HPDE6-E6E7 (cell line): ENCODE measurements at regions not wholly inside any gene's neighbourhood (a gene's known extent, or its start where the extent isn't known, plus 50 kb on each side); places are given as distances from the start of the nearest gene placed in this dataset.
"Not testable (repeated sequence)": the region's sequence is repeated elsewhere in the genome, so short reads cannot be mapped to it uniquely, and the experiment has no call there.

Source experiments
- DNase-seq: peaks from one replicate; pipeline ENCODE4 v3.0.0; 2011; ENCODE audit warnings: missing footprints; ENCODE audit errors: extremely low spot score

GRCh38 chr9:27672718-27673117, 99.4 kb upstream of the C9orf72 start:
- DNase-seq = no peak

GRCh38 chr9:27673641-27674040, 100.4 kb upstream of the C9orf72 start:
- no peak for DNase-seq

GRCh38 chr9:27675354-27675753, 102.1 kb upstream of the C9orf72 start:
- no peak for DNase-seq

DNA sequence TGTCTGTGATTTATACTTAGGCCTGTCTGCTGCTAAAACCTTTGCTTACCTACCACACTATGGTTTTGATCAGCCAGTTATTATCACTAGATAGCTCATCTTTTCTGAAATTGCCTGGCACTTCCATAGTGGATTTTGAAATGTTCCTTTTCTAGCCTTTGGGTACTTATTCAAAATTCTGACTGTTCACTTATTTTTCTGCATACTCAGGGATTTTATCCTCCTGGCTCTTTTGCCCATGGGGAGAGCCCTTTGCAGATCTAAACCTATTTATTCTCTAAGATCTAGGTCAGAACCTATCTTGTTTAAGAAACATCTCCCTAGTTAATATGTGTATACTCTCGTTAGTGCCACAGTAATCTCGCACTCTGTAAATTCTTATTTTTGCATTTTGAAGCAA, 103.5 kb upstream of the C9orf72 start:
- DNase-seq = no peak

- no peak for DNase-seq
Observed at GRCh38 chr9:27679338-27679737, 106.1 kb upstream of the C9orf72 start.

GRCh38 chr9:27683181-27683580, 109.9 kb upstream of the C9orf72 start:
- DNase-seq = peak; percentile 11

GRCh38 chr9:27688954-27689353, 115.7 kb upstream of the C9orf72 start:
- DNase-seq = no peak

- not testable (repeated sequence) for DNase-seq
Observed at GRCh38 chr9:27690816-27691215, 117.5 kb upstream of the C9orf72 start.

DNA sequence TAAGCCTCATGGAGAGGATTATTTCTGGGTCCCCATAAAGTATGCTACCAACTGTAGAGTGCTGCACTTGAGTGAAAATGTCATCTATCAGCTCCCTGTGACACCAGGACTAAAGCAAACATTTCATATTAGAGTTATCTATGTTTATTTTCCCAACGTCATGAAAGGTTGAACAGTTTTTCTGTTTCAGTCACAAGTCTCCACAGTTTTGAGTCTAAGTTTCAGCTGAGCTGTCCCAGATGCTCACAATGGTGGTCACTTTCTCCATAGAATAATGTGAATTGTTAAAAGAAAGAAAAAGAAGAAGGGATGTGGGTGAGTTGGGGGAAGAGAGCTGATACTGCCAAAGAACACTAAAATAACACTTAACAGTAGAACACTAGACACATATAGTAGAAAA, 126.3 kb upstream of the C9orf72 start:
- no peak for DNase-seq

DNA sequence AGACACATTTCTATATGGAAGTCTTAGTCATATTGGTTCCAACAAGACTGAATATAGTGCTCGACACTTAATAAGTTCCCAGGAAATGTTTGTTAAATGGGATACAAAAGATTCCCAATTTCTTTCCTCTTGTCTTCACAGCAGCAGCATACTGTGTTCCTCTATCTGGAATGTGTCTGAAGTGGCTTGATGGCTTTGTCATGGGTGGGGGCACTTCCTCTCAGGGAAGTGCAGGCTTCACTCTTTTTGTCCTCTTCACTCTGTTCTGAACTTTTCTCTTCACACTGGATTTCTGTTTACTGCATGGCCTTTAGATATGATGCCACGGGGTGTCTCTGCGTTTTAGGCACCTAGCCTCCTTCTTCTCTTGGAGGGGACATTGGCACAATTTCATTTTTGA, 127.7 kb upstream of the C9orf72 start:
- no peak for DNase-seq

- no peak for DNase-seq
Observed at GRCh38 chr9:27701587-27701986, 128.3 kb upstream of the C9orf72 start.

DNA sequence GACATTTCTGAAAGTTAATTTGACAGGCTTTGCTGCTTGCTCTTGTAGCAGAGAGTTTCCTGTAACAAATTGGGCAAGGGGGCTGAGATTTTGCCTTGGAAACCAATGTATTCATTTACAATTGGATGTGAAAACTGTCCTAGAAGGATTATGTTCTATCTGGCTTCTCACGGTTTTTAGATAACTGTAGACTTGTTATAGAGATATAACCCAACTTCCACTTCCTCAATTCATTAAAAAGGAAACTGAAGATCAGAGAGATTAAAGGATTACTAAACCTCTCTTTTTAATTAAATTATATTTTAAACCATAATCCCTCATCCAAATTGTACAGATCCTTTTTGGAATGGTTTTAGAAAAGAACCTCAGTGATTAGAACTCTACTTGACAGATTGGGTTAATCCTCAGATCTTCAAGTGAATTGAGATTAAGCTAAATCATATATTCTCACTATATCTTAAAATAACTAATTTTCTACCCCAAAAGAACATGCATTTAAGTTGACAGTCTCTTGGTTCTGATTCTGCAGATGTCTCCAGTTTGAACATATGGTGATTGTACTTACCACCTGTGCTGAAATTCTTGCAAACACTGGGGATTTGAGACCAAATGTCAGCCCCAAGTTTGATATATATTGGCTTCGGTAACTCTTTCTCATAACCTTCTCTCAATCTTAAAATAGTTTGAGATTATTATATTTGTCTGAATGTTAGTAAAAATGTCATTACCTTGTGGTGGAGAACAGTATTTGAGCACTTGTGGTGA, 130.1 kb upstream of the C9orf72 start:
- DNase-seq = no peak

DNA sequence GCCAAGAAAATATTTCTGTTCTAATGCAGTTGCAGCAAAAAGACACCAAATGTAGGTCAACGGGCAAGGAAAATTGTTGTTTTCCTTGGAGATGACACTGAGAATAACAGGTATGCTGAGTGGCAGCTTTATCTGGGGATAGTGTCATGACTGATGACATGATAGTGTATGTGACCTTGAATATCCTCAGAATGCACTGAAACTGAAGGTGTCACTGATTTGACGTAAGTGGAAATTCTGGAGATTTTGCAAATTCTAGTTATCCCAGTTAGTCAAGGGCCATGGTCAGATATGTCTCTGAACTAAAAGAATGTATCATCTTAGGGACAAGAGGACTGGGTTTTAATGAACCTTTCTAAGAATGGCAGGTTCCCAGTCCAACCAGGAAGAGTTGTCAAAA, 138.0 kb upstream of the C9orf72 start:
- no peak for DNase-seq

DNA sequence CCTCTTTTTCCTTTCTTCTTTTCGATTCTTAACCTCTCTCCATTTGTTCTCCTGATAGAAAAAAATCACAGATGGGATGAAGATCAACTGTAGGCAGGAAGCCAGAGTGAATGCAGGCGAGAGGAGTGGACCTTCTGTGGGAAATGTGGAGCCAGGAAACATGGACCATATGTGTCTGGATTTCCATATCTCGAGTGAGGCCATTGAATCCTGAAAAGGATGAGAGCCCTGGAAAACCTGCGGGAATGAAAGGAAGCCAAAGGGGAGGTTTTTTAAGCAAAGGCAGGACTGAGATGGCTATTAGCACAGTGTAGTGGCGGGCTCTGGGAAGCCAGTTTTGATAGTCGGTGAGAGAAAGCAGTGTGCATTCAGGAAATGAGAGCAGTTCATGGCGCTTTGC, 139.5 kb upstream of the C9orf72 start:
- DNase-seq = no peak

GRCh38 chr9:27714388-27714787, 141.1 kb upstream of the C9orf72 start:
- DNase-seq = no peak

GRCh38 chr9:27715651-27716050, 142.4 kb upstream of the C9orf72 start:
- DNase-seq = no peak

DNA sequence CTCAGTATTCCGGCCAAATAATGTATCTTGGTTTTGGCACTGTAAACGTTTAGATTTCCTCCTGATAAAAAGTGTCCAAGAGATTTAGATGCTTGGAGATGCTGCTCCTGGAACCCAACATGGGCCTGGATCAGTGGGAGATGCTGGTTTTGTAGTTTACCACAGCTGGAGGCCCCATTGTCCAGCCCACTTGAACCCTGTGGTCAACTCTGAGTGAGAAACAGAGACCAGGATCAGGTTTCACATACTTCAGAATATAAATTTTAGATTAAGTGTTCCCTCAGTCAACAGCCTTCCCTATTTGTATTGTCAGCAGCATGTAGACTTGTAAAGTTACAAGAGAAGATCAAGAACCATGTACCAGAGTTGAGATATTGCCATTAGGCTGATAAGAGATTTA, 144.7 kb upstream of the C9orf72 start:
- DNase-seq = no peak

DNA sequence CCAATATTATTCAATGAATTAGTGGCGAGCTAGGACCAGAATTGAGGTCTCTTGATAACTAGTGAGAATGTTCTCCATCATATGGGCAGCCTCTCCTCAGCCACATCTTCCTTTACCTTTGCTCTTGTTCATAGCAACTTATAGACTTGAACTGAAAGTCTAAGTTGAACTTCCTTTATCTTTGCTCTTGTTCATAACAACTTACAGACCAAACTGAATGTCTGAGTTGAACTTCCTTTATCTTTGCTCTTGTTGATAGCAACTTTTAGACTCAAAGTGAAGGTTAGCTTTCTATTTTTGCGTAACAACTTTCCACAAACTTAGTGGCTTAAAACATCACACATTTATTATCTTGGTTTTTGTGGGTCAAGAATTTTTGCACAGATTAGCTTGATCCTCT, 146.4 kb upstream of the C9orf72 start:
- DNase-seq = no peak

GRCh38 chr9:27722866-27723265, 149.6 kb upstream of the C9orf72 start:
- no peak for DNase-seq

DNA sequence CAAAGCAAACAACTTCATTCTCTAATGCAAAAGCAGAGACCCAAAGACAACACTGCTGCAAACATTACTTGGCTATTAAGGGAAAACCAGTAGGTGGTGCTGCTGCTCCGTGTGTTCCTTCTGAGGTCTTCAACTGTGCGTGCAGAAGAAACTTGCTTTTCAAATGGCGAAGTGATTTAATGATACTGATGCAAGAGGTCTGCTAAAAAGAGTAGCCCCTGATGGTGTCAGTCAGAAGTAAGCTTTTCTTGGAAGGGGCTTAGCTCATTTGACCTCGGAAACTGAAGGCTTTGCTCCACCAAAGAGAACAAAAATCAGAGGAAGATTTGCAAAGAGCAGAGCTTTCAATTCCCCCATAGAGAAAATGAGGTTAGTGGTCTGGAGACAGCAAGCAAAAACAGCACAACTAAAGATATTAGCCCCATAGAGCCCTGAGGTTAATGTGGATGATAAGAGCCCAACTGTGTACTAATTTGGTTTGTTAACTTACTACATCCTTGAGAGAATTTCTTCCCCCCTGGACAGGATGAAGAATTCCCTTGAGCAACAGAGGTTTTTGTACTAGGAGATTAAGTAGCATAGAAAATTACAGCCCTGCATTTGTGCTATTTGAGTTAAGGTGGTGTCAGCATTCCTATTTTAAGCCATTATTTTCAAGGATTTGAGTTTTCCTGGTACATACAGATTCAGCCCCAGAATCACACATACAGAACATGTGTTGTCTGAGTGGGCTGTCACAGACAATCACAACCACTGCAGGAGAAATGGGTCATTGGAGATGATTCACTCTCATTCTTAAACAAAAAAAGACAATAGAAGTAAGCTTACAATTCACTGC, 153.2 kb upstream of the C9orf72 start:
- DNase-seq = peak; percentile 17

- DNase-seq = no peak
Observed at GRCh38 chr9:27732494-27732893, 159.2 kb upstream of the C9orf72 start.

GRCh38 chr9:27743490-27743889, 170.2 kb upstream of the C9orf72 start:
- no peak for DNase-seq

- no peak for DNase-seq
Observed at GRCh38 chr9:27747450-27747849, 174.2 kb upstream of the C9orf72 start.
